HG03025 (cell line): ENCODE measurements at regions not wholly inside any gene's neighbourhood (a gene's known extent, or its start where the extent isn't known, plus 50 kb on each side); places are given as distances from the start of the nearest gene placed in this dataset.
"Not testable (repeated sequence)": the region's sequence is repeated elsewhere in the genome, so short reads cannot be mapped to it uniquely, and the experiment has no call there.

Experiments used
- ATAC-seq: cut with Tn5 transposase; IDR thresholded peaks from one replicate; pipeline ENCODE4 v1.9.1; 2021; ENCODE audit warnings: mild to moderate bottlenecking, moderate library complexity; ENCODE audit not compliant: unreplicated experiment, low FRiP score

DNA sequence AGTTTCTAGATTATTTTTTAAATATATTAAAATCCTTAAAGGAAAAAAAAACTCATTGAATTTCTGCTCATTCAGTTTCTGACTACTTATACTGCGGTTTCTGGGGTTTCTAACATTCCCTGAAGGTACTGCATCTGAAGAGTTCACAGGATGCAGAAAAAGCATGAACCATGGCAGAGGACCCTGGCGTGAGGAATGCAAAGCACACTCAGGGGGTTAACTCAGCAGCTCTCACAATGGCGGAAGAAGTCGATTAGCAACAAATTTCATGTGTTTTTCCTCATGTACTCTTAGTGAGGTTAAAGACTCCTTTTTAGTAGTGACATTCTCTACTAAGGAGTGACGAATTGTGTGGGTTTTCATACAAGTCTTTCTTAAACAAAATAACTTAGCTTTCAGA is 975.6 kb downstream of the NCAM2 start:
- ATAC-seq: no peak

DNA sequence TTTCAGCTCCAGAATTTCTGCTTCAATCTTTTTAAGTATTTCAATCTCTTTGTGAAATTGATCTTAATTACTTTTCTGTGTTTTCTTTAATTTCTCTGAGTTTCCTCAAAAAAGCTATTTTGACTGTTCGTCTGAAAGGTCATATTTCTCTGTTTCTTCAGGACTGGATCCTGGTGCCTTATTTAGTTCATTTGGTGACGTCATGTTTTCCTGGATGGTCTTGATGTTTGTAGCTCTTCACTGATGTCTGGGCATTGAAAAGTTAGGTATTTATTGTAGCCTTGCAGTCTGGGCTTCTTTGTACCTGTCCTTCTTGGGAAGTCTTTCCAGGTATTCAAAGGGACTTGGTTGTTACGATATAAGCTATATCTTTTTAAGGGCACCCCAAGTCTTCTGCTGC is 998.7 kb downstream of the NCAM2 start:
- ATAC-seq: no peak

GRCh38 chr21:21997390-21998333 is 999.5 kb downstream of the NCAM2 start:
- no peak for ATAC-seq

DNA sequence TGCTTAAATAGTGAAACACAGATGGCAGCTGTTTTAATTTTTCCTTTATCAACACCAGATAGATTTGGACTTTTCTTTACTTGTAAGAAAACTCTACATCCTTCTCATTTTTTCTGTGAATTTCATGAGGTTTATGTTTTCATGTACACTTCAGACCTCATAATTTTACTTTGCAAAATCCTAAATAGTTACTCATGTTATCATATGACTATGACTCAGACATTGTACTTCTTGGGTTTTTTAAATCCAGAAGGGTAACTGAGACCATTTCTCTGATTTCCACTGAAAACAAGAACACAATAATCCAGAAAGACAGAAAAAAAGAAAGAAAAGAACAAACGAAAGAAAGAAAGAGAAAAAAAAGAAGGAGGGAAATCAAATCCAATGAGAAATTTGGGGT is 1021.6 kb downstream of the NCAM2 start:
- no peak for ATAC-seq

DNA sequence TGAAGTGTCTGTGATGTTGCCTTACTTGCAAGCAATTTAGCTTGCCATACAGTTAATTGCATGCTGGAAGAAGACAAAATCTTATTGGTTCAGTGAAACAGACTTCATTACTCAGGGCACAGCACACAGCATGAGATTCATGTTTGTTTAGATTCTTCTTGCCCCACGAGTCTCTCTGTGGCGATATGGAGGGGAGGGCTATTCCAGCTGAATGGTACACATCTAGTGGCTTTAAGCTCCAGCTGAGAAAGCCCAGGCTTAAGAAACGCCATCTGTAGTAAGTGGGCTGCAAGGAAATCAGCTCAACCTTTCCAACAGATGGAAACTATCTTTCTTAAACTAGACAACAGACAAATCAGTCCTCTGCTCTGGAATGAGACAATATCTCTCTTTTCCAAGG is 1022.0 kb downstream of the NCAM2 start:
- no peak for ATAC-seq

- ATAC-seq: not testable (repeated sequence)
Observed at GRCh38 chr21:22023896-22024295, 1025.7 kb downstream of the NCAM2 start.

DNA sequence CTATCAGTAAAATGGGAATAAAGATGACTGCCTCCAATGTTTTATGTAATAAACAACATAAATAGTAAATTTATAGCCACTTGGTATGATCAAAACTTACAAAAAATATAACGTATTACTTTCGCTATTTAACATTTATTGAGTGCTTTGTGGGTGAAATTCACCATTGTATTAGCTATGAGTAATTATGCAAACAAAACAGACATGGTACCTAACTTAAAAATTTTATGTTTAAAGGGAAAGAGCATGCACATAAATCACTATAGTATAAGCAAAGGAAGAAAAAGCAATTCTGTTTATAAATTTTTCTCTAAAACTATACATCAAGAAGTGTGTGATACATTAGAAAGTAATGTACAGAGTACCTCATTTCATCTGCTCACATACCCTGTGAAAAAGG is 1046.2 kb downstream of the NCAM2 start:
- ATAC-seq: no peak

- no peak for ATAC-seq
Observed at GRCh38 chr21:22046576-22046975, 1048.4 kb downstream of the NCAM2 start.

- no peak for ATAC-seq
Observed at GRCh38 chr21:22056904-22057303, 1058.7 kb downstream of the NCAM2 start.

GRCh38 chr21:22062472-22063139 is 1064.4 kb downstream of the NCAM2 start:
- no peak for ATAC-seq

DNA sequence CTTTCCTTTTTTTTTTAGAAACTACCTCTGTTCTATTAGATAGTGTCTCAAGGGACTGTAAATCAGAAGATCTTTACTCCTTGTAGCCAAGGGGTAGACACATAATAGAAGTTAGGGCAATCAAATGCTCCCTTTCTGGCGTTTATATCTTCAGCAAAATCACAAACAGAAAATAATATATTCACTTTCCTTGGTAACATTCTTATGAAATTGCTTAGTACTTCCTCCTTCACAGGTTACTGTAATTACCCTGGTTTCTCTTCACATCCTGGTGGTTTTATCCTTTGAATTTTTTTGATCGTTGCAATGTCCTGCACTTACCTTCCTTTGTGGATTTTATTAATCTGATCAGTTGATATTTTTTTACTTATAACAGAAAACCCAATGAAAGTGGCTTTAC is 1064.9 kb downstream of the NCAM2 start:
- no peak for ATAC-seq

DNA sequence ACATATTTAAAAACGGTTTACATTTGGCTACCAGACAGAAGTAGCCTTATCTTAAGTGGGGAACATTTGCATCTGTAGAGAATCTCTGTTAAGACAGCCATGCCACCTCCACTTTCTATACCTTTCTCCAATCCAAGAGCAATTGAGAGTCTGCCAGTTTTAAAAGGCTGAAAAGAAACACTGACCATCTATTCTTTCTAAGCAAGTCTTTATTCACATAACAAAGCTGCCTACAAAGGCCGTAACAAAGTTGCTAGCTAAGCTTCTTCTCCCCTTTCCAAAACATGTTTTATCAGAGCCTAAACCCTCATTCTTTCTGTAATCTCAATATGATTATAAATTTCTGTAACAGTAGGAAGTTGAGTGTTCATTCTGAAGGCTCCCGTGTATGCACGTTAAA is 1078.3 kb downstream of the NCAM2 start:
- no peak for ATAC-seq

DNA sequence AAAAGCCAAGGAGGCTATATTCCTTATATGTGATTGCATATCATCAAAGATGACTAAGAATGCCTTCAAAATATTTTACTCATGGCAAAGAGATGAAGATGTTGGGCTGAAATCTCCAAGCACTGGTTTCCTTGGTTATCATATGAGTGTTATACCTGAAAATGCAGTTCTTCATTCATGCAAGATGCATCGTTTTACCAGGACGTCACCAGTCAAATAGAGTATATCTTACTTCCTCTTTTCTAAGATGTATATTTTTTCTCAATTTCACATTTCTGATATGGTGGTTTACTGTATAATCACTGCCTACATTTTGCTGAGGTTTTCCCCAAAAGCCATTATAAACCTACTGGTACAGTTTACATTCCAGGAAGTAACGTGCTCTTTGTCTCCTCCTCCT is 1085.7 kb downstream of the NCAM2 start:
- ATAC-seq: no peak

DNA sequence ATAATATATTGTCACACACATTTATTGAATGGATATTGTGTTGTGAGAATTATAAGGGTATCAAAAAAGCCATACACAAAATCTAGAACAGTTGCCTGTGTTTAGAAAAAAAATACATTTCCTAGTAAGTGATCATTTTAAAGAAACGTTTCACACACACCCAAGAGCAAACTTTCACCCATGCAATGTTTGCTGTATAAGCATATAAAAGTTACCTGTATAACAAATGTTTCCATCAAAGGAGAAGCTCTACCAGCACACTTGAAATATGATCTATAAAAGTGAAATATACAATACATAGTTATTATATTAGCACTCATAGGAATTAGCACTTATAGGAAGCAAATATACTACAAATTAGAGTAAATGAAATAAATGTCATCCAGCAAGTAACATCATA is 1098.1 kb downstream of the NCAM2 start:
- no peak for ATAC-seq

DNA sequence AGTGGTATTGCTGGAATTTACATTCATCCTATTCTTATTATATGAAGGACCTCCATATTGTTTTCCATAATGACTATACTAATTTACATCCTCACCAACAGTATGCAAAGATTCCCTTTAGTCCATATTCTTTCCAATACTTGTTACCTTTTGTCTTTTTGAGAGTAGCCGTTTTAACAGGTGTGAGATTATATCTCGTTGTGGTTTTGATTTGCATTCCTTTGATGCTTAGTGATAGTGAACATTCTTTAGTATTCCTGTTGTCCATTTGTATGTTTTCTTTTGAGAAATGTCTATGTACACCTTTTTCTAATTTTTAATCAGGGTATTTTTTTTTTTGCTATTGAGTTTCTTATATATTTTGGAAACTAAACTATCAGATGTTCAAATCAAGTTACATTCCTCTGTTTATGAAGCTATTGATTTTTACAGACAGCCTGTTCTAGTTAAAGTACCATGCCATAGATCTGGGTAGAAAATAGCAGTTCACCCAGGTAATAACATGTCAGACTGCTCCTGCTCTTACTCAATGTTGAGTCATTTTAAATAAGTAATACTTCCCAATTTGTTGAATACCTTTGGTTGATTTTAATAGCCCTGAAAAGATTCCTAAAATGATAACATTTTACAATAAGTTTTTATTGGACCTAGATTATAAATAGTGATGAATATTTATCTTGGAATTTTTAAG is 1108.7 kb downstream of the NCAM2 start:
- no peak for ATAC-seq

- ATAC-seq: no peak
Observed at GRCh38 chr21:22115746-22116145, 1117.5 kb downstream of the NCAM2 start.

DNA sequence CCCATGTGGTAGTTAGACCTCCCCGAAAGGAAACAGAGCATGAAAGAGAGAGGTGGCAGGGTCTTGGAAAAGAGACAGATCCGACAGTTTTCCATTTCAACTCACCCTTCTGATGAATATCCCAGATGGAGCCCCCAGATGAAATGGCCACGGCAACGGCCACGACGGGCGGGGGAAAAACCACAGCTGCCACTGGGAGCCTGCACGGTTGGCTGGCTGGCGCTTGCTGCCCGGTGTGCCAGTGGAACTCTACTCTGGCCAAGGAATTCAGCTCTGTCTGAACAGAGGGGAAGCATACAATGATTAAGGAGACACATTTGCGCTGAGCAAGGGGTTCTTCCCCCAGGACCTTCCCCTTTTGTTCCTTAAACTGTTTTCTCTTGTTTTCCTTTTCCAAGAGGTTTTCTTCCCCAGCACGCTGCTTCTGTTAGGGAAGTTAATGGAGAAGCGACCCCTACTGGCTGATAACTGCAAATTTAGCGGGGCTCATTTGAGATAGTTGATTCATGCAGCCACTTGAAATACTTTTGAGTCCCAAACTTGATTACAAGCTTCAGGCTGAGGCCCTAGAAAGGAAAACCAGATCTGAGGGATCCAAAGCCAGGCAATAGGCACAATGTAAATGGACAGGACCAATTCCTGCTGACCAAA is 1122.5 kb downstream of the NCAM2 start:
- no peak for ATAC-seq

GRCh38 chr21:22125581-22125980 is 1127.4 kb downstream of the NCAM2 start:
- no peak for ATAC-seq

DNA sequence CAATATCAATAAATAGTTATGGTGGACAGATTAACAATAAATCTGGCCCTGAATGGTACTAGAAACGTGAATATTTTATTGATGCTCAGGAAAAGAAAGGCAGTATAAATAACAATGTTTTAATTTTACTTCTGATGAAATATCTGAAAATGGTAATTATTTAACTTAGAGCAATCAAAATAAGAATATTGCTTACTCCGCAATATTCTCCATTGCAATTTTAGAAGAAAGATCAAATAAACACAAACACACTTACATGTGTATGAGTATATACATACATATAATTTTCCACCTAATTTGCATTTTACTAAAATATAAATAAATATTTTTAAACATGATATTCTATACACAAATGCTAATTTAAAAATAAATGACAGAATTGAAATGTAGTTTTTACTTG is 1130.5 kb downstream of the NCAM2 start:
- ATAC-seq: no peak

- no peak for ATAC-seq
Observed at GRCh38 chr21:22132358-22133071, 1134.3 kb downstream of the NCAM2 start.
